ENCODE measurements at regions not wholly inside any gene's neighbourhood (a gene's known extent, or its start where the extent isn't known, plus 50 kb on each side); places are given as distances from the start of the nearest gene placed in this dataset.

- no peak for TF ChIP-seq EZH2 (IDR thresholded peaks at IDR 0.05; ENCODE audit: borderline replicate concordance, low read length)
- TF ChIP-seq, protein P1, sequence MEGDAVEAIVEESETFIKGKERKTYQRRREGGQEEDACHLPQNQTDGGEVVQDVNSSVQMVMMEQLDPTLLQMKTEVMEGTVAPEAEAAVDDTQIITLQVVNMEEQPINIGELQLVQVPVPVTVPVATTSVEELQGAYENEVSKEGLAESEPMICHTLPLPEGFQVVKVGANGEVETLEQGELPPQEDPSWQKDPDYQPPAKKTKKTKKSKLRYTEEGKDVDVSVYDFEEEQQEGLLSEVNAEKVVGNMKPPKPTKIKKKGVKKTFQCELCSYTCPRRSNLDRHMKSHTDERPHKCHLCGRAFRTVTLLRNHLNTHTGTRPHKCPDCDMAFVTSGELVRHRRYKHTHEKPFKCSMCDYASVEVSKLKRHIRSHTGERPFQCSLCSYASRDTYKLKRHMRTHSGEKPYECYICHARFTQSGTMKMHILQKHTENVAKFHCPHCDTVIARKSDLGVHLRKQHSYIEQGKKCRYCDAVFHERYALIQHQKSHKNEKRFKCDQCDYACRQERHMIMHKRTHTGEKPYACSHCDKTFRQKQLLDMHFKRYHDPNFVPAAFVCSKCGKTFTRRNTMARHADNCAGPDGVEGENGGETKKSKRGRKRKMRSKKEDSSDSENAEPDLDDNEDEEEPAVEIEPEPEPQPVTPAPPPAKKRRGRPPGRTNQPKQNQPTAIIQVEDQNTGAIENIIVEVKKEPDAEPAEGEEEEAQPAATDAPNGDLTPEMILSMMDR (conservative IDR thresholded peaks at IDR 0.05 in 1 of 2, IDR thresholded peaks at IDR 0.05 in 1 of 2; ENCODE audit: extremely low read depth in 1 of 2, insufficient read depth in 1 of 2, low read depth in 1 of 2, low read length in 2 of 2): no peak
Observed at GRCh38 chr9:3773362-3774060, 247.7 kb upstream of the RFX3 start.

Data from mammary epithelial cell (primary cell).